ENCODE measurements at regions not wholly inside any gene's neighbourhood (a gene's known extent, or its start where the extent isn't known, plus 50 kb on each side); places are given as distances from the start of the nearest gene placed in this dataset.
"Not testable (repeated sequence)": the region's sequence is repeated elsewhere in the genome, so short reads cannot be mapped to it uniquely, and the experiment has no call there.

- no peak for DNase-seq
These were observed 577.1 kb downstream of the DOK5 start for GRCh38 chr20:55052459-55052858.

GRCh38 chr20:55038684-55039083, 563.3 kb downstream of the DOK5 start:
- DNase-seq, result no peak

GRCh38 chr20:55031971-55032370, 556.6 kb downstream of the DOK5 start:
- DNase-seq, result no peak

GRCh38 chr20:55014766-55015165, 539.4 kb downstream of the DOK5 start:
- DNase-seq, result no peak

- no peak for DNase-seq
These were observed 535.4 kb downstream of the DOK5 start for GRCh38 chr20:55010761-55011160.

GRCh38 chr20:55009066-55009465, 533.7 kb downstream of the DOK5 start:
- DNase-seq, result no peak

- no peak for DNase-seq
These were observed 528.7 kb downstream of the DOK5 start for GRCh38 chr20:55004044-55004443.

- no peak for DNase-seq
These were observed 520.2 kb downstream of the DOK5 start for GRCh38 chr20:54995553-54995952.

GRCh38 chr20:54995011-54995410, 519.6 kb downstream of the DOK5 start:
- DNase-seq, result no peak

- DNase-seq, result no peak
These were observed 509.7 kb downstream of the DOK5 start for GRCh38 chr20:54985091-54985490.

- no peak for DNase-seq
These were observed 508.7 kb downstream of the DOK5 start for GRCh38 chr20:54984104-54984448.

GRCh38 chr20:54983394-54984103, 508.2 kb downstream of the DOK5 start:
- not testable (repeated sequence) for DNase-seq

- DNase-seq, result no peak
These were observed 505.8 kb downstream of the DOK5 start for GRCh38 chr20:54981175-54981574.

GRCh38 chr20:54980103-54980960, 504.9 kb downstream of the DOK5 start:
- DNase-seq, result no peak

- no peak for DNase-seq
These were observed 474.9 kb downstream of the DOK5 start for GRCh38 chr20:54950304-54950703.

GRCh38 chr20:54941666-54942065, 466.3 kb downstream of the DOK5 start:
- no peak for DNase-seq

GRCh38 chr20:54940522-54940921, 465.1 kb downstream of the DOK5 start:
- no peak for DNase-seq

- no peak for DNase-seq
These were observed 463.3 kb downstream of the DOK5 start for GRCh38 chr20:54938707-54939106.

- no peak for DNase-seq
These were observed 458.0 kb downstream of the DOK5 start for GRCh38 chr20:54933212-54933904.

- no peak for DNase-seq
These were observed 453.8 kb downstream of the DOK5 start for GRCh38 chr20:54929191-54929590.

- DNase-seq, result no peak
These were observed 453.2 kb downstream of the DOK5 start for GRCh38 chr20:54928564-54928963.

- DNase-seq, result no peak
These were observed 447.2 kb downstream of the DOK5 start for GRCh38 chr20:54922636-54923035.

GRCh38 chr20:54922096-54922495, 446.7 kb downstream of the DOK5 start:
- no peak for DNase-seq

GRCh38 chr20:54920491-54920890, 445.1 kb downstream of the DOK5 start:
- no peak for DNase-seq

All from SHP77 treated with DMSO at 0.1 percent for 48 hours (cell line).